WTC11 (cell line): ENCODE measurements at regions not wholly inside any gene's neighbourhood (a gene's known extent, or its start where the extent isn't known, plus 50 kb on each side); places are given as distances from the start of the nearest gene placed in this dataset.

ENCODE experiments used
- ATAC-seq: fragments of 200-7000 bp; cut with Tn5 transposase; 2 replicates; pipeline ENCODE4 v1.10.0; 2021; ENCODE audit warnings: mild to moderate bottlenecking, moderate library complexity
- CTCF ChIA-PET: fragments of 300-600 bp; sonication (Branson Sonifier 250); formaldehyde crosslinking; loops from one replicate; lab custom pipeline; 2021; ENCODE audit warnings: antibody characterized with exemption; lab: Charles Lee
- POLR2A ChIA-PET: fragments of 350-600 bp; sonication (Branson Sonifier 250); formaldehyde crosslinking; loops from one replicate; lab custom pipeline; 2021; ENCODE audit warnings: antibody characterized with exemption; lab: Charles Lee
- DNase-seq: peaks from one replicate; pipeline ENCODE4 v3.0.0; 2021; ENCODE audit warnings: low spot score
- H3K27ac Mint-ChIP-seq: 2 replicates; pipeline ENCODE4 v1.8.0; 2021; ENCODE audit warnings: mixed read lengths
- H3K27me3 Mint-ChIP-seq: 2 replicates; pipeline ENCODE4 v1.8.0; 2021; ENCODE audit warnings: low read depth, mild to moderate bottlenecking, moderate library complexity, mixed read lengths
- H3K36me3 Mint-ChIP-seq: 2 replicates; pipeline ENCODE4 v1.8.0; 2021; ENCODE audit warnings: mixed read lengths
- H3K4me1 Mint-ChIP-seq: 2 replicates; pipeline ENCODE4 v1.8.0; 2022; ENCODE audit warnings: mixed read lengths
- H3K4me3 Mint-ChIP-seq: 2 replicates; pipeline ENCODE4 v1.8.0; 2021; ENCODE audit warnings: mild to moderate bottlenecking, moderate library complexity, mixed read lengths
- H3K9me3 Mint-ChIP-seq: 2 replicates; pipeline ENCODE4 v1.8.0; 2021; ENCODE audit warnings: mixed read lengths
- AFF4 ChIP-seq: sonication (generic); formaldehyde crosslinking; IDR thresholded peaks from 2 replicates; pipeline ENCODE4 v1.8.1; 2023; ENCODE audit warnings: mild to moderate bottlenecking, missing genetic modification reagents, borderline replicate concordance
- ATF6 ChIP-seq: sonication (generic); formaldehyde crosslinking; IDR thresholded peaks from 2 replicates; pipeline ENCODE4 v1.8.1; 2023; ENCODE audit warnings: mild to moderate bottlenecking, missing genetic modification reagents
- ELF4 ChIP-seq: sonication (generic); formaldehyde crosslinking; IDR thresholded peaks from 2 replicates; pipeline ENCODE4 v1.8.1; 2022; ENCODE audit warnings: low read depth, mild to moderate bottlenecking, moderate library complexity, missing genetic modification reagents
- EMX1 ChIP-seq: fragments of 250-450 bp; sonication (Bioruptor Pico); IDR thresholded peaks from 2 replicates; pipeline ENCODE4 v1.8.0; 2021; ENCODE audit warnings: mild to moderate bottlenecking
- ESRRA ChIP-seq: sonication (generic); formaldehyde crosslinking; IDR thresholded peaks from 2 replicates; pipeline ENCODE4 v1.8.1; 2022; ENCODE audit warnings: mild to moderate bottlenecking, missing genetic modification reagents, borderline replicate concordance
- FOXJ3 ChIP-seq: sonication (generic); formaldehyde crosslinking; IDR thresholded peaks from 2 replicates; pipeline ENCODE4 v1.9.0; 2021; ENCODE audit warnings: missing genetic modification reagents, mild to moderate bottlenecking, borderline replicate concordance
- GABPB1 ChIP-seq: sonication (generic); formaldehyde crosslinking; IDR thresholded peaks from 2 replicates; pipeline ENCODE4 v1.8.1; 2023; ENCODE audit warnings: mild to moderate bottlenecking, missing genetic modification reagents
- GRHL2 ChIP-seq: fragments of 250-450 bp; sonication (Bioruptor Pico); IDR thresholded peaks from 2 replicates; pipeline ENCODE4 v1.8.0; 2022; ENCODE audit warnings: mild to moderate bottlenecking, moderate library complexity; ENCODE audit not compliant: insufficient replicate concordance, severe bottlenecking
- KAT7 ChIP-seq: sonication (generic); formaldehyde crosslinking; IDR thresholded peaks from 2 replicates; pipeline ENCODE4 v1.8.1; 2023; ENCODE audit warnings: missing genetic modification reagents, mild to moderate bottlenecking, borderline replicate concordance
- MYBL2 ChIP-seq: sonication (generic); formaldehyde crosslinking; IDR thresholded peaks from 2 replicates; pipeline ENCODE4 v1.8.1; 2023; ENCODE audit warnings: mild to moderate bottlenecking, moderate library complexity, missing genetic modification reagents
- ZBTB21 ChIP-seq: sonication (generic); formaldehyde crosslinking; IDR thresholded peaks from 2 replicates; pipeline ENCODE4 v1.8.1; 2023; ENCODE audit warnings: mild to moderate bottlenecking, missing genetic modification reagents, borderline replicate concordance
- ZNF232 ChIP-seq: sonication (generic); formaldehyde crosslinking; IDR thresholded peaks from 2 replicates; pipeline ENCODE4 v1.8.0; 2022; ENCODE audit warnings: mild to moderate bottlenecking, missing genetic modification reagents
- ZNF263 ChIP-seq: sonication (generic); formaldehyde crosslinking; IDR thresholded peaks from 2 replicates; pipeline ENCODE4 v1.8.1; 2022; ENCODE audit warnings: low read depth, mild to moderate bottlenecking, moderate library complexity, missing genetic modification reagents
- ZNF671 ChIP-seq: fragments of 250-450 bp; sonication (Bioruptor Pico); IDR thresholded peaks from 2 replicates; pipeline ENCODE4 v1.8.0; 2021; ENCODE audit warnings: mild to moderate bottlenecking
- TF ChIP-seq, protein P1 (sequence below): sonication (generic); formaldehyde crosslinking; IDR thresholded peaks from 2 replicates; pipeline ENCODE4 v1.8.0; 2022; ENCODE audit warnings: mild to moderate bottlenecking, missing genetic modification reagents
- TF ChIP-seq, protein P2 (sequence below): sonication (generic); formaldehyde crosslinking; conservative IDR thresholded peaks from 2 replicates; pipeline ENCODE4 v1.8.1; 2023; ENCODE audit warnings: mild to moderate bottlenecking, low read depth, missing genetic modification reagents, moderate library complexity
- TF ChIP-seq, protein P3 (sequence below): sonication (generic); formaldehyde crosslinking; IDR thresholded peaks from 2 replicates; pipeline ENCODE4 v1.8.1; 2022; ENCODE audit warnings: mild to moderate bottlenecking, moderate library complexity, missing genetic modification reagents
- TF ChIP-seq, protein P4 (sequence below): sonication (generic); formaldehyde crosslinking; IDR thresholded peaks from 2 replicates; pipeline ENCODE4 v1.8.0; 2022; ENCODE audit warnings: mild to moderate bottlenecking, missing genetic modification reagents
- TF ChIP-seq, protein P5 (sequence below): fragments of 250-450 bp; sonication (Bioruptor Pico); IDR thresholded peaks from 2 replicates; pipeline ENCODE4 v2.1.2; 2022; ENCODE audit warnings: mild to moderate bottlenecking, moderate library complexity

DNA sequence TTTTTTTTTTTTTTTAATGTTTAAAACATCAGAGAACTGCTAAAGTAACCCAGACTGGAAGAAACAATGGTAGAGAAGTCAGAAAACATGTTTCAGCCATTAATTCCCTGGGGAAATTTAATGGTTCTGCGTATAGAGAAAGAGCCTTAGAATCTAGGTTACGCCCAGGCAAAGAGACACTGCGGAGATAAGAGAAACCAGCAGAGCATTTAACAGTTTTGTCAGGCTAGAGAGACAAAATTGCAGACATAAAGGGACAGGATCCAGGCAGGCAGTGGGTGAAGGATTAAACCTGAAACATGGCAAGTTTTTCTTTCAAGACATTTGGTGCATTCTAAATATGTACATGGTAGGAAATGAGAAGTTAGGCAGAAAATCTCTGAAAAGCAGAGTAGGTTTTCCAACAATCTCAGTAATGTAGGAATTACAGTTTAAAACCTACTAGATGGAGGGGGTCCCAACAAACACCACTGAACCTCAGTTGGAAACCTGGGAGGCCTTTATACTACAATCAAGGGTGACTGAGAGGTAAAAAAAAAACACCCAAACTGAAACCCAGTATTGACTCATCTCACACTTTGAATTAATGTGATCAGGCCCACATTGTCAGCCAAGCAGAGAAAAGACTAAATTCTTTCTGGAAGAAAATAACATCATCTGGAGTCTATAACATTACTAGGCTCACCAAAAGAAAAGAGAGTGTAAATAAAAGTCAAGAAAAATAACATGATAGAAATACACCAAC, 254.2 kb upstream of the NWD2 start (continued):
- TF ChIP-seq AFF4 (CRISPR knock-in tag) (no peak), ELF4 (CRISPR knock-in tag) (no peak), MYBL2 (CRISPR knock-in tag) (no peak), ZBTB21 (CRISPR knock-in tag) (no peak), ESRRA (CRISPR knock-in tag) (no peak), ZNF232 (no peak), EMX1 (CRISPR knock-in tag) (no peak), FOXJ3 (CRISPR knock-in tag) (no peak)
- TF ChIP-seq, protein P1, sequence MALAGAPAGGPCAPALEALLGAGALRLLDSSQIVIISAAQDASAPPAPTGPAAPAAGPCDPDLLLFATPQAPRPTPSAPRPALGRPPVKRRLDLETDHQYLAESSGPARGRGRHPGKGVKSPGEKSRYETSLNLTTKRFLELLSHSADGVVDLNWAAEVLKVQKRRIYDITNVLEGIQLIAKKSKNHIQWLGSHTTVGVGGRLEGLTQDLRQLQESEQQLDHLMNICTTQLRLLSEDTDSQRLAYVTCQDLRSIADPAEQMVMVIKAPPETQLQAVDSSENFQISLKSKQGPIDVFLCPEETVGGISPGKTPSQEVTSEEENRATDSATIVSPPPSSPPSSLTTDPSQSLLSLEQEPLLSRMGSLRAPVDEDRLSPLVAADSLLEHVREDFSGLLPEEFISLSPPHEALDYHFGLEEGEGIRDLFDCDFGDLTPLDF, result no peak
- TF ChIP-seq, all 79 proteins: peak for 0

- H3K4me3 Mint-ChIP-seq, result no peak overlapping the region
- H3K36me3 Mint-ChIP-seq, result no peaks in the 10 kb centered on the region
- ATAC-seq (no peak), DNase-seq (no peak)
- no peak for TF ChIP-seq GABPB1 (CRISPR knock-in tag)
- TF ChIP-seq, protein P2, sequence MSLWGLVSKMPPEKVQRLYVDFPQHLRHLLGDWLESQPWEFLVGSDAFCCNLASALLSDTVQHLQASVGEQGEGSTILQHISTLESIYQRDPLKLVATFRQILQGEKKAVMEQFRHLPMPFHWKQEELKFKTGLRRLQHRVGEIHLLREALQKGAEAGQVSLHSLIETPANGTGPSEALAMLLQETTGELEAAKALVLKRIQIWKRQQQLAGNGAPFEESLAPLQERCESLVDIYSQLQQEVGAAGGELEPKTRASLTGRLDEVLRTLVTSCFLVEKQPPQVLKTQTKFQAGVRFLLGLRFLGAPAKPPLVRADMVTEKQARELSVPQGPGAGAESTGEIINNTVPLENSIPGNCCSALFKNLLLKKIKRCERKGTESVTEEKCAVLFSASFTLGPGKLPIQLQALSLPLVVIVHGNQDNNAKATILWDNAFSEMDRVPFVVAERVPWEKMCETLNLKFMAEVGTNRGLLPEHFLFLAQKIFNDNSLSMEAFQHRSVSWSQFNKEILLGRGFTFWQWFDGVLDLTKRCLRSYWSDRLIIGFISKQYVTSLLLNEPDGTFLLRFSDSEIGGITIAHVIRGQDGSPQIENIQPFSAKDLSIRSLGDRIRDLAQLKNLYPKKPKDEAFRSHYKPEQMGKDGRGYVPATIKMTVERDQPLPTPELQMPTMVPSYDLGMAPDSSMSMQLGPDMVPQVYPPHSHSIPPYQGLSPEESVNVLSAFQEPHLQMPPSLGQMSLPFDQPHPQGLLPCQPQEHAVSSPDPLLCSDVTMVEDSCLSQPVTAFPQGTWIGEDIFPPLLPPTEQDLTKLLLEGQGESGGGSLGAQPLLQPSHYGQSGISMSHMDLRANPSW (CRISPR knock-in tag), result no peak
- no peak for TF ChIP-seq MYBL2 (CRISPR knock-in tag)
- TF ChIP-seq KAT7 (CRISPR knock-in tag), result no peak
- no peak for TF ChIP-seq ATF6 (CRISPR knock-in tag)
- no peak for TF ChIP-seq ZNF671
- TF ChIP-seq, protein P3, sequence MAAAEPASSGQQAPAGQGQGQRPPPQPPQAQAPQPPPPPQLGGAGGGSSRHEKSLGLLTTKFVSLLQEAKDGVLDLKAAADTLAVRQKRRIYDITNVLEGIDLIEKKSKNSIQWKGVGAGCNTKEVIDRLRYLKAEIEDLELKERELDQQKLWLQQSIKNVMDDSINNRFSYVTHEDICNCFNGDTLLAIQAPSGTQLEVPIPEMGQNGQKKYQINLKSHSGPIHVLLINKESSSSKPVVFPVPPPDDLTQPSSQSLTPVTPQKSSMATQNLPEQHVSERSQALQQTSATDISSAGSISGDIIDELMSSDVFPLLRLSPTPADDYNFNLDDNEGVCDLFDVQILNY (CRISPR knock-in tag), result no peak
- no peak for TF ChIP-seq ZNF263 (CRISPR knock-in tag)
- TF ChIP-seq, protein P4, sequence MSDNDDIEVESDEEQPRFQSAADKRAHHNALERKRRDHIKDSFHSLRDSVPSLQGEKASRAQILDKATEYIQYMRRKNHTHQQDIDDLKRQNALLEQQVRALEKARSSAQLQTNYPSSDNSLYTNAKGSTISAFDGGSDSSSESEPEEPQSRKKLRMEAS (CRISPR knock-in tag), result no peak
- TF ChIP-seq, protein P5, sequence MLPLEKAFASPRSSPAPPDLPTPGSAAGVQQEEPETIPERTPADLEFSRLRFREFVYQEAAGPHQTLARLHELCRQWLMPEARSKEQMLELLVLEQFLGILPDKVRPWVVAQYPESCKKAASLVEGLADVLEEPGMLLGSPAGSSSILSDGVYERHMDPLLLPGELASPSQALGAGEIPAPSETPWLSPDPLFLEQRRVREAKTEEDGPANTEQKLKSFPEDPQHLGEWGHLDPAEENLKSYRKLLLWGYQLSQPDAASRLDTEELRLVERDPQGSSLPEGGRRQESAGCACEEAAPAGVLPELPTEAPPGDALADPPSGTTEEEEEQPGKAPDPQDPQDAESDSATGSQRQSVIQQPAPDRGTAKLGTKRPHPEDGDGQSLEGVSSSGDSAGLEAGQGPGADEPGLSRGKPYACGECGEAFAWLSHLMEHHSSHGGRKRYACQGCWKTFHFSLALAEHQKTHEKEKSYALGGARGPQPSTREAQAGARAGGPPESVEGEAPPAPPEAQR (CRISPR knock-in tag), result no peak
- no peak for TF ChIP-seq GRHL2 (CRISPR knock-in tag)
- no peaks in the 10 kb centered on the region for H3K9me3 Mint-ChIP-seq
- ChIA-PET CTCF (no interaction called here), POLR2A (no interaction called here)
- H3K27ac Mint-ChIP-seq, result no peak overlapping the region
- H3K27me3 Mint-ChIP-seq, result no peaks in the 10 kb centered on the region
- peaks cover 24% of the 10 kb centered on the region for H3K4me1 Mint-ChIP-seq
Measured at GRCh38 chr4:36997727-36998126, 246.8 kb upstream of the NWD2 start.
